GM23248 (cell line): ENCODE measurements at regions not wholly inside any gene's neighbourhood (a gene's known extent, or its start where the extent isn't known, plus 50 kb on each side); places are given as distances from the start of the nearest gene placed in this dataset.

Source experiments
- DNase-seq: peaks from one replicate; pipeline ENCODE4 v3.0.0-alpha.2; 2015
- H2AFZ ChIP-seq: fragments of 200-600 bp; sonication (generic); 2 replicates; pipeline ENCODE4 v1.6.1; 2016; ENCODE audit warnings: antibody characterized with exemption
- H3F3A ChIP-seq: fragments of 200-600 bp; sonication (generic); 2 replicates; pipeline ENCODE4 v1.6.1; 2016; ENCODE audit warnings: mild to moderate bottlenecking, antibody characterized with exemption, mixed run types; ENCODE audit not compliant: insufficient read depth
- H3K27ac ChIP-seq: fragments of 200-600 bp; sonication (generic); 2 replicates; pipeline ENCODE4 v1.5.1; 2016; ENCODE audit warnings: mild to moderate bottlenecking
- H3K27me3 ChIP-seq: fragments of 200-600 bp; sonication (generic); replicated peaks from 2 replicates; pipeline ENCODE4 v1.6.1; 2016; ENCODE audit warnings: mild to moderate bottlenecking; ENCODE audit not compliant: insufficient read depth
- H3K36me3 ChIP-seq: fragments of 200-600 bp; sonication (generic); 2 replicates; pipeline ENCODE4 v1.6.1; 2016; ENCODE audit warnings: low read depth, mild to moderate bottlenecking
- H3K4me1 ChIP-seq: fragments of 200-600 bp; sonication (generic); 2 replicates; pipeline ENCODE4 v1.6.1; 2016; ENCODE audit warnings: mild to moderate bottlenecking; ENCODE audit not compliant: insufficient read depth
- H3K4me2 ChIP-seq: fragments of 200-600 bp; sonication (generic); one replicate; pipeline ENCODE4 v1.6.1; 2016; ENCODE audit warnings: mild to moderate bottlenecking; ENCODE audit not compliant: unreplicated experiment
- H3K4me3 ChIP-seq: fragments of 200-600 bp; sonication (generic); 2 replicates; pipeline ENCODE4 v1.5.1; 2016; ENCODE audit warnings: mild to moderate bottlenecking
- H3K79me2 ChIP-seq: fragments of 200-600 bp; sonication (generic); 2 replicates; pipeline ENCODE4 v1.6.1; 2016; ENCODE audit warnings: mild to moderate bottlenecking; ENCODE audit not compliant: insufficient read depth
- H3K9ac ChIP-seq: fragments of 200-600 bp; sonication (generic); 2 replicates; pipeline ENCODE4 v1.6.1; 2016; ENCODE audit warnings: mild to moderate bottlenecking
- H3K9me2 ChIP-seq: fragments of 200-600 bp; sonication (generic); 2 replicates; pipeline ENCODE4 v1.6.1; 2016; ENCODE audit warnings: mixed run types, mild to moderate bottlenecking, moderate library complexity; ENCODE audit not compliant: insufficient read depth
- H3K9me3 ChIP-seq: fragments of 200-600 bp; sonication (generic); one replicate; pipeline ENCODE4 v1.6.1; 2017; ENCODE audit warnings: low read depth
- H4K20me1 ChIP-seq: fragments of 200-600 bp; sonication (generic); 2 replicates; pipeline ENCODE4 v1.6.0; 2016; ENCODE audit not compliant: insufficient read depth
- EZH2 ChIP-seq: fragments of 200-600 bp; sonication (generic); IDR thresholded peaks from 2 replicates; pipeline ENCODE4 v1.6.1; 2018; ENCODE audit warnings: antibody characterized with exemption, mild to moderate bottlenecking; ENCODE audit not compliant: insufficient read depth, poor library complexity, severe bottlenecking
- EZH2phosphoT487 ChIP-seq: fragments of 200-600 bp; sonication (generic); IDR thresholded peaks from 2 replicates; pipeline ENCODE4 v1.6.1; 2018; ENCODE audit warnings: antibody characterized with exemption, moderate library complexity, mild to moderate bottlenecking, low read depth; ENCODE audit not compliant: insufficient read depth
- WGBS, 2 experiments: methylation state at CpG; one replicate each; pipeline ENCODE4 v1.1.6; 2015 to 2017; ENCODE audit warnings: low lambda C conversion rate in 2 of 2, low coverage in 1 of 2; ENCODE audit errors: missing lambda C conversion rate in 2 of 2; 5-methylcytosine and 5-hydroxymethylcytosine counted together
- in situ Hi-C: fragments of 300-500 bp; cut with MboI; formaldehyde crosslinking; loops from 2 replicates; pipeline ENCODE4 v1.15.0; 2020

DNA sequence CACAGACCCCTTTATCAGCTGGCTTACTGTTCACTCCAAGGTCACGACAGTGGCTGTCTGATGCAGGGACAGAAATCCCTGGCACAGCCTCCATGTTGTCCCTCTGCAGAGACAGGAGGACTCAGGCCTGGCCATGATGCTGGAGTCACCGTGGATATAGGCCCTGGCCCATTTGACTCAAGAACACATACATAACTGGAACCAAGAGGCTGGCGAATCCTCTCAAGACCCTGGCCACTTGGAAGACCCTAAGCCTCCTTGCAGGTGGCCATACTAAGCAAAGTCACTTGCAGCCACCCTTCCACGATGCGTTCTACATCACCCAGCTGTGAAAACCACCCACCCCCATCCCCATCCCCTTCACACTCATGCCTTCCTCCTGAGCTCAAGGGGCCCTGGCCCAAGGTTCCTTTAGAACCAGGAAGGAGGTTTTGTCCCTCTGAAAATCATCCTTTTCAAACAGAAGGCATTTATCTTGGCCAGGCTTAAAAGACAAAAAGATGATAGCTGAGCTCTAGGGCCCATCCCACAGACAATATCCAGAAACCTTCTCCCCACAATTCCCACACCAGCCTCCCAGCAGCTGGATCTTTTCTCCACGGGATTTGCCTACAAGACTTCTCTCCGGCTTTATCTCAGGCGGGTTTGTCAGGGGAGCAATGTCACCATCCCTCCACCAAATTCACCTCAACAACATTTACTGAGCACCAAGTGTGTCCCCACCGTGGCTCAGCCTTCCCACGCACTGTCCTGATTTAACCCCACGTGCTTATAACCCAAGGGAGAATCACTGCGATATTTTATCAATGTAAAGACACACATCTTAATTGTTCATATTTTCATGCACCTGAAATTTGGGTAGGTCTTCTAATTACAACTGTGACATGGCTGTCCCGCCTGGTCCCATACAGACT, 123.4 kb upstream of the SERPIND1 start:
- Histone ChIP-seq H3K4me3 (no peak overlapping the region), H3K9ac (no peak overlapping the region), H2AFZ (no peak overlapping the region), H3K4me2 (no peak overlapping the region), H3K9me2 (no peaks in the 10 kb centered on the region), H3F3A (no peaks in the 10 kb centered on the region), H3K4me1 (no peaks in the 10 kb centered on the region), H3K36me3 (no peaks in the 10 kb centered on the region), H4K20me1 (no peaks in the 10 kb centered on the region), H3K79me2 (no peaks in the 10 kb centered on the region), H3K27me3 (0 out of 2 replicates have a peak, but pooled peaks cover 1% of the 10 kb centered on the region), H3K27ac (no peak overlapping the region), H3K9me3 (no peaks in the 10 kb centered on the region)
- TF ChIP-seq EZH2phosphoT487 (no peak), EZH2 (no peak)
- no peak for DNase-seq
- WGBS, 2 experiments, result 66 to 72% methylated on average over 13 of the region's 13 CpGs
- in situ Hi-C loops, result no loop called here

DNA sequence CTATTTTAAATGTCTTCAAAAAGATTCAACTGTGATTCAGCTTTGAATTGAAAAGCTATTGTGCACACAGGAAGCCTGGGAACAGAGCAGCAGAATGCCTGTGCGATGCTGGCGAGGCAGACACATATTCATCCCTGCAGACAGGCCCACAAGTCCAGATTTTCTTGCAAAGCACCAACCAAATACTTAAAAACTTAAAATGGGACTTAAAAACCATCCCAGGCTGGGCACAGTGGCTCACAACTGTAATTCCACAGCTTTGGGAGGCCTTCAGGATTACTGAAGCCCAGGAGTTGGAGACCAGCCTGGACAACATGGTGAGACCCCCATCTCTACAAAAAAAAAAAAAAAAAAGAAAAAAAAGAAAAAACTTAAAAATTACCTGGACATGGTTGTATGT, 122.6 kb upstream of the SERPIND1 start:
- H3K9me2 ChIP-seq, result no peaks in the 10 kb centered on the region
- no peaks in the 10 kb centered on the region for H3K79me2 ChIP-seq
- no peaks in the 10 kb centered on the region for H3K9me3 ChIP-seq
- H3K4me2 ChIP-seq, result no peak overlapping the region
- no peaks in the 10 kb centered on the region for H3K36me3 ChIP-seq
- 70 to 74% methylated on average over 2 of the region's 2 CpGs for WGBS, 2 experiments
- no peak for DNase-seq
- H3K27me3 ChIP-seq, result no peaks in the 10 kb centered on the region
- in situ Hi-C loops, result no loop called here
- H3F3A ChIP-seq, result no peaks in the 10 kb centered on the region
- no peak for TF ChIP-seq EZH2
- TF ChIP-seq EZH2phosphoT487, result no peak
- H3K4me1 ChIP-seq, result no peaks in the 10 kb centered on the region
- no peaks in the 10 kb centered on the region for H4K20me1 ChIP-seq
- H3K9ac ChIP-seq, result no peak overlapping the region
- no peak overlapping the region for H3K27ac ChIP-seq
- H2AFZ ChIP-seq, result no peak overlapping the region
- H3K4me3 ChIP-seq, result no peak overlapping the region

DNA sequence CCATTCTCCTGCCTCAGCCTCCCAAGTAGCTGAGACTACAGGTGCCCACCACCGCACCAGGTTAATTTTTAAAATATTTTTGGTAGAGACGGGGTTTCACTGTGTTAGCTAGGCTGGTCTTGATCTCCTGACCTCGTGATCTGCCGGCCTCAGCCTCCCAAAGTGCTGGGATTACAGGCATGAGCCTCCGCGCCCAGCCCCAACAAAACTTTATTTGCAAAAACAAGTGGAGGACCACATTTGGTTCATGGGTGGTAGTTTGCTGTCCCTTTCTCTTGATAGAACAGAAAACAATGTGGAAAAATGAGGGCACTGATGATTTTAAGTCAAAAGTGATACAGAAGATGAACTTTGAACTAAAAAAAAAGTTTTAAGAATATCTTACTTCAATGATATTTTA, 121.8 kb upstream of the SERPIND1 start:
- Histone ChIP-seq H3K27ac (no peak overlapping the region), H3F3A (no peaks in the 10 kb centered on the region), H3K9me3 (no peaks in the 10 kb centered on the region), H3K36me3 (no peaks in the 10 kb centered on the region), H3K79me2 (no peaks in the 10 kb centered on the region), H3K9me2 (no peaks in the 10 kb centered on the region), H2AFZ (no peak overlapping the region), H3K4me1 (no peaks in the 10 kb centered on the region), H4K20me1 (no peaks in the 10 kb centered on the region), H3K27me3 (no peaks in the 10 kb centered on the region), H3K9ac (no peak overlapping the region), H3K4me3 (no peak overlapping the region), H3K4me2 (no peak overlapping the region)
- in situ Hi-C loops, result no loop called here
- no peak for DNase-seq
- TF ChIP-seq EZH2phosphoT487, result no peak
- no peak for TF ChIP-seq EZH2
- 82 to 93% methylated on average over 6 of the region's 6 CpGs for WGBS, 2 experiments

DNA sequence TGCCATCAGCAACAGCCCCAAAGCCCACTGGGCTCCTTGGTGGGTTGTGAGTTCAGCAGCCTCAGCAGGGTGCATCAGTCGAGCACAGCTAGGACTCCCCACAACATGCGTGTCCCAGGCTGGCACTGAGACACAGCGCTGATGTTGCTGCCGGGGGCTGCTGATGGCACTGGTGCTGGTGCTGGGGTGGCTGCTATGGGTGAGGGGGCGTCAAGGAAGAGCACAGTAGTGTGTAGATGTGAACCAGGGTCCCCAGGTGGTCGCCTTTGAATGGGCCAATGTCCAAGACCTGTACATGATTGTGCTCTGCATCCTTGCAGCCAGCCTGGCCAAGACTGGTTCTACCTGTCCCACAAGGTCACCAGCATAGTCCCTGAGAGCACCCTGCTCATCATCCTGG, 121.3 kb upstream of the SERPIND1 start:
- no peaks in the 10 kb centered on the region for H3K9me2 ChIP-seq
- TF ChIP-seq EZH2phosphoT487 (no peak), EZH2 (no peak)
- no peak for DNase-seq

More for the DNA sequence above, 121.3 kb upstream of the SERPIND1 start:
- no peak overlapping the region for H3K9ac ChIP-seq
- H3K27me3 ChIP-seq, result no peaks in the 10 kb centered on the region
- 42 to 45% methylated on average over 6 of the region's 6 CpGs for WGBS, 2 experiments
- no peaks in the 10 kb centered on the region for H3K36me3 ChIP-seq
- no peaks in the 10 kb centered on the region for H3F3A ChIP-seq
- H3K4me3 ChIP-seq, result no peak overlapping the region
- H3K79me2 ChIP-seq, result no peaks in the 10 kb centered on the region
- no peak overlapping the region for H2AFZ ChIP-seq
- H3K4me2 ChIP-seq, result no peak overlapping the region
- H4K20me1 ChIP-seq, result no peaks in the 10 kb centered on the region
- no peak overlapping the region for H3K27ac ChIP-seq
- H3K4me1 ChIP-seq, result no peaks in the 10 kb centered on the region
- H3K9me3 ChIP-seq, result no peaks in the 10 kb centered on the region
- in situ Hi-C loops, result no loop called here
